Activated B cell treated with CpG ODN at 0.5 μM for 24 hours (primary cell): ENCODE measurements at regions not wholly inside any gene's neighbourhood (a gene's known extent, or its start where the extent isn't known, plus 50 kb on each side); places are given as distances from the start of the nearest gene placed in this dataset.

Experiments used
- ATAC-seq: fragments of 200-7000 bp; cut with Tn5 transposase; one replicate; pipeline ENCODE4 v1.10.0; 2021; ENCODE audit warnings: low read depth, mild to moderate bottlenecking, moderate library complexity
- CTCF ChIA-PET: fragments of 350-600 bp; sonication (Branson Sonifier 250); formaldehyde crosslinking; loops from one replicate; lab custom pipeline; 2021; ENCODE audit warnings: antibody characterized with exemption; lab: Charles Lee
- POLR2A ChIA-PET: fragments of 350-600 bp; sonication (Branson Sonifier 250); formaldehyde crosslinking; loops from one replicate; lab custom pipeline; 2021; ENCODE audit warnings: antibody characterized with exemption; lab: Charles Lee
- DNase-seq: peaks from one replicate; pipeline ENCODE4 v3.0.0; 2022
- H3K27ac Mint-ChIP-seq: one replicate; pipeline ENCODE4 v1.8.0; 2020; ENCODE audit warnings: mixed read lengths
- H3K27me3 Mint-ChIP-seq: one replicate; pipeline ENCODE4 v1.8.0; 2021; ENCODE audit warnings: mixed read lengths
- H3K36me3 Mint-ChIP-seq: one replicate; pipeline ENCODE4 v1.8.0; 2021; ENCODE audit warnings: low read depth, mixed read lengths
- H3K4me1 Mint-ChIP-seq: one replicate; pipeline ENCODE4 v1.8.0; 2021; ENCODE audit warnings: mixed read lengths
- H3K4me3 Mint-ChIP-seq: one replicate; pipeline ENCODE4 v1.8.0; 2020; ENCODE audit warnings: mild to moderate bottlenecking, mixed read lengths
- H3K9me3 Mint-ChIP-seq: one replicate; pipeline ENCODE4 v1.8.0; 2020; ENCODE audit warnings: mixed read lengths
- CTCF ChIP-seq: fragments of 200-600 bp; IDR thresholded peaks from one replicate; pipeline ENCODE4 v1.8.0; 2022; ENCODE audit warnings: antibody characterized with exemption, mild to moderate bottlenecking
- intact Hi-C: fragments of 100-400 bp; cut with micrococcal nuclease; formaldehyde crosslinking; loops from one replicate; pipeline ENCODE4 v1.15.1; 2024

- H3K9me3 Mint-ChIP-seq, result peaks cover 4% of the 10 kb centered on the region
- no peaks in the 10 kb centered on the region for H3K36me3 Mint-ChIP-seq
- no peaks in the 10 kb centered on the region for H3K27me3 Mint-ChIP-seq
- intact Hi-C loops, result no loop called here
- no peak for TF ChIP-seq CTCF
- no peaks in the 10 kb centered on the region for H3K4me1 Mint-ChIP-seq
- ChIA-PET CTCF (no interaction called here), POLR2A (no interaction called here)
- ATAC-seq, result no peak
- no peak overlapping the region for H3K27ac Mint-ChIP-seq
- no peak for DNase-seq
- no peak overlapping the region for H3K4me3 Mint-ChIP-seq
These were observed 265.1 kb upstream of the COL8A1 start for GRCh38 chr3:99373088-99373845.

GRCh38 chr3:99366663-99367429, 271.5 kb upstream of the COL8A1 start:
- Mint-ChIP-seq H3K9me3 (peaks cover 5% of the 10 kb centered on the region), H3K36me3 (no peaks in the 10 kb centered on the region), H3K27me3 (no peaks in the 10 kb centered on the region), H3K4me3 (no peak overlapping the region), H3K27ac (no peak overlapping the region), H3K4me1 (no peaks in the 10 kb centered on the region)
- ATAC-seq (no peak), DNase-seq (no peak)
- no peak for TF ChIP-seq CTCF
- POLR2A ChIA-PET, result no interaction called here
- intact Hi-C loops, result no loop called here
- CTCF ChIA-PET, result no interaction called here

GRCh38 chr3:99365979-99366378, 272.4 kb upstream of the COL8A1 start:
- H3K27me3 Mint-ChIP-seq, result no peaks in the 10 kb centered on the region
- H3K4me3 Mint-ChIP-seq, result no peak overlapping the region
- ChIA-PET POLR2A (no interaction called here), CTCF (no interaction called here)
- H3K4me1 Mint-ChIP-seq, result no peaks in the 10 kb centered on the region
- no peak for DNase-seq
- H3K36me3 Mint-ChIP-seq, result no peaks in the 10 kb centered on the region
- H3K9me3 Mint-ChIP-seq, result peaks cover 3% of the 10 kb centered on the region
- TF ChIP-seq CTCF, result no peak
- no peak overlapping the region for H3K27ac Mint-ChIP-seq
- ATAC-seq, result no peak
- intact Hi-C loops, result no loop called here

GRCh38 chr3:99365396-99365795, 273.0 kb upstream of the COL8A1 start:
- no peak for TF ChIP-seq CTCF
- ChIA-PET CTCF (no interaction called here), POLR2A (no interaction called here)
- Mint-ChIP-seq H3K27ac (no peak overlapping the region), H3K9me3 (peaks cover 3% of the 10 kb centered on the region), H3K36me3 (no peaks in the 10 kb centered on the region), H3K4me3 (no peak overlapping the region), H3K4me1 (no peaks in the 10 kb centered on the region), H3K27me3 (no peaks in the 10 kb centered on the region)
- no peak for DNase-seq
- intact Hi-C loops, result no loop called here
- ATAC-seq, result no peak

GRCh38 chr3:99357131-99357530, 281.3 kb upstream of the COL8A1 start:
- Mint-ChIP-seq H3K36me3 (no peaks in the 10 kb centered on the region), H3K27me3 (no peaks in the 10 kb centered on the region), H3K9me3 (no peaks in the 10 kb centered on the region), H3K4me3 (no peak overlapping the region), H3K27ac (no peak overlapping the region), H3K4me1 (no peaks in the 10 kb centered on the region)
- no peak for DNase-seq
- ATAC-seq, result no peak
- intact Hi-C loops, result no loop called here
- ChIA-PET POLR2A (no interaction called here), CTCF (no interaction called here)
- TF ChIP-seq CTCF, result no peak
